NCI-H1436 (cell line): ENCODE measurements at regions not wholly inside any gene's neighbourhood (a gene's known extent, or its start where the extent isn't known, plus 50 kb on each side); places are given as distances from the start of the nearest gene placed in this dataset.
"Not testable (repeated sequence)": the region's sequence is repeated elsewhere in the genome, so short reads cannot be mapped to it uniquely, and the experiment has no call there.

Experiments
- DNase-seq: peaks from one replicate; lab custom pipeline; 2025; lab: John Stamatoyannopoulos, UW

DNA sequence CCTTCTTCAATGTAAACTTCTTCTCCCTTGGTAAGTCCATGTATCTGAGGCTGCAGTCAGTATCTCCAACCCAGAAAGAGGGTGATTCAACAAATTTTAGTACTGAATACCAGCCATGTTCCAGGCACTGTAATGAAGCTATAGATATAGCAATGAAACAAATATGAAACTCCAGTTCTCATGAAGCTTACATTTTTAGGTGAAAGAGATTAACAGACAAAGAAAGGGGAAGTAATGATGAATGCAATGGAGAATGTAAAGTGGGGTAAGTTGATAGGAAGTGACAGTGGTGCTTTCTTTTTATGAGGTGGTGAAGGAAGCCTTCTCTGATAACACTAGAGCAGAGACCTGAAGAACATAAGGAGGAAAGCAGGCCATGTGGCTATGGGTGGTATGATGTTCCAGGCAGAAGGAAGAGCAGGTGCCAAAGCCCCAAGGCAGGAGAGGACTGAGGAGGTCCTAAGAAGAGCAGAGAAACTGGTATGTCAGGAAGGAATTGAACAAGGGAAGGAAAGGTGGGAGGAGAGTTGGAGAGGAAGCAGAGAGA, 143.6 kb downstream of the TFAP2B start:
- DNase-seq: no peak

DNA sequence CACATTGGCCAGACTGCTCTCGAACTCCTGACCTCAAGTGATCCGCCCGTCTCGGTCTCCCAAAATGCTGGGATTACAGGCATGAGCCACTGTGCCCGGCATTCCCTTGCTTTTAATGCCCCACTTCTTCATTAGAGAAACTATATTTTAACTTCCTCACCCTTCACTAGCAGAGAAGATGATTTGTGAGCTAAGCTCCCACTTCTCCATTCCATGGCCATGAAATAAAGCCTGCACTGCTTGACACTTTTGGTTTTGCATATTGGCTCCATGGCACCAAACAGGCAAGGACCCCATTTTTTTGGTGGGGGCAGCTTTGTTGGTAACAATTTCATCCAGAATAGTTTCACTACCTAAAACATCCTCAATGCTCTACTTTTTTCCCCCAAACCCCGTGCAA, 145.3 kb downstream of the TFAP2B start:
- DNase-seq: no peak

GRCh38 chr6:50965495-50965894, 146.8 kb downstream of the TFAP2B start:
- no peak for DNase-seq

GRCh38 chr6:50966532-50966931, 147.9 kb downstream of the TFAP2B start:
- no peak for DNase-seq

GRCh38 chr6:50966986-50967385, 148.3 kb downstream of the TFAP2B start:
- no peak for DNase-seq

DNA sequence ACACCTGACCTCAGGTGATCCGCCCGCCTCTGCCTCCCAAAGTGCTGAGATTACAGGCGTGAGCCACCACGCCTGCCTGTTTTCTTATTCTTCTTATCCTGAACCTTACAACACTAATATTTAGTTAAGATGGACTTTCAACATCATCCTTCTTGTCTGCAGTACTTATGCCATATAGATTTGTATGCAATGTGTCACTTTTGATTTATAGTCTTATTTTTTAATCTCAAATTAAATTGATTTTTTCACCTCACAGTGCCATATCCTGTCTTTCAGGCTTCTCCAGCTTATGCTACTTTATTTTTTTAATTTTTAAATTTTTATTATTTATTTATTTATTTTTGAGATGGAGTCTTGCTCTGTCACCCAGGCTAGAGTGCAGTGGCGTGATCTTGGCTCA, 149.6 kb downstream of the TFAP2B start:
- not testable (repeated sequence) for DNase-seq

- no peak for DNase-seq
Measured at GRCh38 chr6:50970908-50971307, 152.2 kb downstream of the TFAP2B start.

DNA sequence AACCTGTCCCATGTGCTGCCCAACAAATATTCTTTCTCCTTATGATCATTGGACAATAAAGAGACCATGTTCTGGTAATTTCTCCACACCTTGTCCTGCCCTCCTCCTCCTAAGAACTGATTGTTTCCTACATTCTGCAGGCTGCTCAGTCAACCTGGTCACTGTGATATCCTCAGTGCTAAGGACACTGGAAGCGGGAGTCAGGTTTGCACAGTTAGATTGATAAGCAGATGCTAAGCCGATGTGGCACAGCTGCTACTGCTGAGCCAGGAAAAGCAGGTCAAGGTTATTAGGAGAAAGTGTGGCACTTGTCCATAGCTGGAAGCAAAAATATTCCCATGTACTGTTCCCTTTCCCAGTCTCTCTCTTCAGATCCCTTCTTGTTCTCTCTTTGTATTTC, 154.8 kb downstream of the TFAP2B start:
- DNase-seq: no peak

DNA sequence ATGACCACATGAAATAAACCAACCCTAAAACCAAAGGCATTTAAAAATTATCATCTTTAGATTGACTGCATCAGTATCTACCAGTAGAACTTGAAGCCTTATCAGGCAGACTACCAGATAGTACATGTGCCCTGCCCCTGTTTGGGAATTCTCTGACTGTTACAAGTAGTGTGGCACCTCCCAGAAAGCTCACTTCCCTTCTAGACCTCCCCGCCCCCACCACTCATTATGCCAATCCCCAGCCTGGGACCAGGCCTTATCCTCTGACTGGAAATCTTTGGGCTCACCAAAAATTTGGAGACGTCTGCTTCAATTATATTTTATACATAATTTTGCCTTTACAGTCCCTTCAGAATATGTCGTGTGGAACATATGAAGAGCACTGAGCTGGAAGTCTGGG, 155.6 kb downstream of the TFAP2B start:
- DNase-seq: no peak

DNA sequence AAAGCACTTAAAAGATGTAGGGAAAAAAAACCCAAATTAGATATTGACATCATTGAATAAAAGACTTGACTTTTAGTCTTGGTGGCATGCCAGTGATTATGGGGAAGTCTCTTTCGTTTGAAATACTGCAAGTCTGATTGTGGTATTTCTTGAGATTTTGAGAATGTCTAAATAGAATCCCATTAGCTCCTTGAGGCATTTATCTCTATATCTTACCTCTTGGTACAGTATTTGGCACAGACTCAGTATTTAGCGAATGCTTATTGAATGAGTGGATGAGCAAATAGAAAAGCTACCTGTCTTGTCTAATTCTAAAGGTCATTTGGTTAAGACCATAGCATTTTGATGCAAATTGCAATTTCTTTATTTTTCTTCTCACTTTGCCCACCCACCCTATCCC, 156.5 kb downstream of the TFAP2B start:
- DNase-seq: no peak

GRCh38 chr6:50976907-50977306, 158.2 kb downstream of the TFAP2B start:
- no peak for DNase-seq

DNA sequence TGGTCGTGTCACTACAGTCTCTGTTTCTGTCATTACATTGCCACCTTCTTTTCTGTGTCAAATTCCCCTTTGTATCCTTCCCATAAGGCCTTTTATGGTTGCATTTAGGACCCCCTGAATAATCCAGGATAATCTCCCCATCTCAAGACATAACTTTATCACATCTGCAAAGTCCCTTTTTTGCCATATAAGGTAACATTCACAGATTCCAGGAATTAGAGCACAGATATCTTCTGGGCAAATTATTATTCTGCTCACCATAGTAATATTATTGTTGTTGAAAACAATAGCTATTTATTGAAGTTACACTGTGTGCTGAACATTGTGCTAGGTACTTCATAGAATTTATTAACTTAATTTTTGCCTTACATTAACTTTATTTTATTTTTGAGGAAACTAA, 159.1 kb downstream of the TFAP2B start:
- DNase-seq: no peak

DNA sequence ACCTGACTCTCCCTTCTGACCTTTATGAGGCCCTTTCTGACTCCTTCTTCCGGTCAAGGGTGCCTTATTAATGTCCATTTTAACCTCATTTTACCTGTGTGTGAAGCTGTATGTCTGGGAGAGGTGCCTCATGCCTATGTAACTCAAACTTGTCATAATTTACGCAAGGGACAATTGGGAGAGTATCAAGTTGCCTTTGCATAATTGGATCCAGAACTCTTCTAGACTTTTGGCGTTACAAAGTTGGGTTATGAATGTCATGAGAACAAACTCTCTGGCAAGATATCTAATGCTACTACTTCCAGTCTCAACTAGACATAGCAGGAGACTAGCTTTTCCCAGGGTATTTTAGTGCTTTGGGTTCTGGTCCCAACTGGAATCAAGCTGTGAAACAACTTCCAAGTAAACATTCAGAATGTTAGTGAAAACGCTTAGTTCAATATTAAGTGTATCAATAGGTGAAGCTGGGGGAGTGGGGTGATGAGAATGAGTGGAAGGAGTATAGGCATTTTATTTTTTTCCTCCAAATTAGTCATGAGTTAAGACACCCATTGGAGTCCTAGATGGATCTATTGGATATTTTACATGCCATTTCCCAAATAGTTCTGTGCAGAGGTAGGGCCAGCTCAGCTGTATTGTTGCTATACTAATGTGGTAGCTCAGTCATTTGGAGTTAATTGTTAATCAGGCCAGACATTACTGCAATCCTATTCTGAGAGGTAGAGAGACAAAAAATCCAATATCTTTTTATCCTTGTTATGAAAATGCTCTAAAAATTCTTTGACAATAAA, 159.9 kb downstream of the TFAP2B start:
- DNase-seq: no peak

DNA sequence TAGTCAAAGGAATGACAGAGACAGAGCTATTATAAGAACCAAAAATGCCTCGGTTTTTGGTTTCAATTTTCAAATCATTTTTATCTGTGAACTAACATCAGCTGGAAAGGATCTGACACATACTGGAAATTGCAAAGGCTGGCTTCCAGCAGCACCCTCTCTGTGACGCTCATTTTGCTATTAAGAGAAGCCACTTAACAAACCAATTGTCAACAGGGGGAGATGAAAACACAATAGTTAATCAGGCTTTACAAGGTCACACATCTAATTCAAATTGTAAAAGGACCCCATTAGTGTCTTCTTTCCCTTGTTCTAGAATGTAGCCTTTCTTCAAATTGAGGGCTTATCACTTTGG, 160.5 kb downstream of the TFAP2B start:
- DNase-seq: peak; percentile 28

DNA sequence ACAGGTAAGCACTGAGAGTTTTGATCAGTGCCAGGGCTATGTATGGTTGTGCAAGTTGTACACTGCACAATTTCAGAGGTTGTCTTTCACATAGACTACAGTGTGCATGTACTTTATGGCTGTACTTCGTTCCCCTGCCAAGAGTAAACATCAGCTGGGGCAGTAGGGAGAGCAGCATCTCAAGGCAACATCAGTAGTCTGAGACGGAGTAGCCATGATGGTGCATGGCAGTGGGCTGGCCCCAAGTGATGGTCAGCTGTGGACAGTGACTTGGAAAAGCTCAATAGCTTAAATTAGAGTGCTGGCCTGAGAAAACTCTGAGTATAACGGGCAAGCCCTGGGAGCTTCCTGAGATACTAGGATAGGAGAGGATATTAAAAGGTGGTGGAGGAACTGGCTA, 165.5 kb downstream of the TFAP2B start:
- no peak for DNase-seq

- no peak for DNase-seq
Measured at GRCh38 chr6:50986319-50986718, 167.6 kb downstream of the TFAP2B start.

- no peak for DNase-seq
Measured at GRCh38 chr6:50989123-50989522, 170.5 kb downstream of the TFAP2B start.

DNA sequence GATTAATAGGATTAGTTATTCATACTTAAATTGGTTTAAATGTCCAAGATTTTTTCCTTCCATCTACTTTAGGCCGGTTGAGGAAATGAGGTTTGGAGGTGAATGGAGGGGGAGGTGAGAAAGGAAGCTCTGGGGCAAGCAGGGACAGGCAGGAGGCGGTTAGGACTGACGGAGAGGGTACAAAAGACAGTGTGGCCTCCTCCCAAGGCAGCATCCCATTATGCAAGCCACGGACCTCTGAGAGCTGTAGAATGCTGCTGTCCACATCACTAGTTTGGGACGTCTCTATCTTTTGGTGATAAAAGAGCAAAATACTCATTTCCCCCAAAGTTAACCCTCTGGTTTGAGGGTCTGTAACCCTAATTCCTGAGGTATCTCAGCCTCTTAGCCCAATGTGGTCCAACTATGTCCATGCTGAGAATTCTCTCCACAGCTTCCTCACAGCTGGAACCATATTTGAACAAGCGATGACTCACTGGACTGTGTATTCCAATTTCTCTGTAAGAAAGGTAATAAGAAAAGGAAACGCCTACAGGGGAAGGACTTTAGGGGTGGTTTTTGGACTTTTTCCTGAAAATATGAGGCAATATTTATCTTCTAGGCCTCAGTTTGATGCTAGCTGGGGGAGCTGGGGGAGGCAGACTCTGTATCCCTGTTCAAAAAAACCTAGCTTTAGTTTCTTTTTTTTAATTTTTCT, 172.2 kb downstream of the TFAP2B start:
- DNase-seq: no peak

GRCh38 chr6:50992232-50992631, 173.6 kb downstream of the TFAP2B start:
- no peak for DNase-seq

DNA sequence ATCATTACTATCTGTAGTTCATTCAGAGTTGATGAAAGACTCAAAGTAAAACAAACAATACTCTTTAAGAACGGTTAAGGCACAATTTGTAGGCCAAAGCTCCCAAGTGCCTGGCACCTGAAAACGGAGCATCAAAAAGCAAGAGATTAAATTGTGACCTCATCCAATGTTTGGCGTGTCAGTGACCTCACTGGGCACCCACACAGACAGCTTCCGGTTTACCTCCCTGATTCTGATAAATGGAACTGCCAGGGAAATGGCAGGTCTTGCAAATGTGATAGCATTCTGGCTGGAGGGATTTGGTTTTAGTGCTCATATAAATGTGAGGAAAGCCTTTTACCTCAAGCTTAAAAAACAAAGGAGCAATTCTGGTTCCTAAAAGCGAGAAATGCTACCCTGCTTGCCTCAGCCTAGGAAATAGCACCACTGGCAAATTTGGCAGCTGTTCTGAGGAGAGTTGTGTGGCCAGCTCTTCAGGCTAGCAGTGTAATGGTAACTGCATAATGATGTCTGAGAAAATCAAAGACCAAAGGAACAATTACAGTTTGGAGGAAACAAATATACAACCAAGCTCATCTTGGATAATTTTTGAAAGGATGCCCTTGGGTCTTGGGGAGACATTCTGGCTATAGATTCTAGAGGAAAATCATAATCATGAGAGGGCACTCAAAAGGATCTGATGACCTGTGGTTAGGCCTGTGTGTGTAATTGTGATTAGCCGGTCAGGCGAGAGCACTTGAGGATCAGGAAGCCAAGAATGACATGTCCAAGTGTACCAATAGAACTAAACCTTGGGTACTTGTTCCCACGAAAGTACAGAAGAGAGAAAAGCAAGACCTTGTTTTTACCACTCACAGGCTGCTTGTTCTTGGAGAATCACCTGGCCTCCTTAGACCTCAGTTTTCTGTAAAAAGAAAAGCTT, 174.3 kb downstream of the TFAP2B start:
- DNase-seq: no peak

DNA sequence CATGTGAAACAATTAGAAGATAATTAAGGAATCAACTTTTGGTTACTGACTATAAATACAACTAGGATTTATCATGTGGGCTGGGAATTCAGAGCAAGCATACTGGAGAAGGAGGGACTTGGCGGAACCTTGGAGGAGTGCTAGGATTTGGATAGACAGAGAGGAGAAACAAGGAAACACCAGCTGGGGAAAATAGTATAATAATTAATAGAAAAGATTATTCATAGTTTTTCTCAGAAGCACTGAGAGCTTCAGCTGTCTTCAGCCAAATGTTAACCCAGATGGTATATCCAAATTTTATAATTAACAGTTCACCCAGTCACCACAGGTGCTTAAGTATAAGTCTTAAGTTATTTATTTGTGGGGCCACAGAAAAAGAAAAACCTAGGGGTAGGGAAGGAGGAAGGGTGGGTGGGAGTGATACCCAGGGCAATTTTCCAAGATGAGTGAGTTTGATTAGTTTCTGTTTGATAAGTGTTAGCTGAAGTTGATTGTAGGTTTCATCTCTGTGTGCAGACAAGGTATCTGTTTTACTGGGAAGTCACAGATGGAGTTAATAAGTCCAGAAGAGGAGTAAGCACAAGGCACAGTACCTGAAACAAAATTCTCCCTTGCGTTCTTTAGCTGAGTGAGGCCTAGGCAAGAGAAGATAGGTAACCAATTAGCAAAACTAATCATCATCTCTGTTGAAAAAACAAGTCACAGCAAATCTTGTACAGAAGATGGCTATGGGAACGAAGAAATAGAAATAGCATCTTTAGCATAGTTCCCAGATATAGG, 175.5 kb downstream of the TFAP2B start:
- no peak for DNase-seq

- no peak for DNase-seq
Measured at GRCh38 chr6:50995036-50995435, 176.4 kb downstream of the TFAP2B start.
